Caco-2 (cell line): ENCODE measurements at regions not wholly inside any gene's neighbourhood (a gene's known extent, or its start where the extent isn't known, plus 50 kb on each side); places are given as distances from the start of the nearest gene placed in this dataset.

Experiments used
- BruUV-seq: library from RNA; stranded (reverse); fragments of 400-500 nt; replicated peaks from 2 replicates; lab custom pipeline; 2021; lab: Mats Ljungman, UMichigan
- CTCF ChIA-PET: fragments of 300-600 bp; sonication (Branson Sonifier 250); formaldehyde crosslinking; loops from one replicate; lab custom pipeline; 2022; ENCODE audit warnings: antibody characterized with exemption; lab: Charles Lee
- POLR2A ChIA-PET: fragments of 300-600 bp; sonication (Branson Sonifier 250); formaldehyde crosslinking; loops from one replicate; lab custom pipeline; 2022; ENCODE audit warnings: antibody characterized with exemption; lab: Charles Lee
- DNase-seq, 2 experiments: peaks; one replicate each; pipeline versions ENCODE4 v3.0.0 to v3.0.0-alpha.2; 2020 to 2022
- H3K27me3 ChIP-seq: replicated peaks from 2 replicates; pipeline ENCODE4 v1.6.0; 2011; ENCODE audit warnings: low read length; ENCODE audit not compliant: control insufficient read depth, insufficient read depth
- H3K36me3 ChIP-seq: 2 replicates; pipeline ENCODE4 v1.5.1; 2011; ENCODE audit warnings: low read length; ENCODE audit not compliant: control insufficient read depth, insufficient read depth
- H3K4me1 ChIP-seq: fragments of 250-450 bp; sonication (Bioruptor Pico); 2 replicates; pipeline ENCODE4 v1.5.1; 2020; ENCODE audit warnings: mild to moderate bottlenecking
- H3K4me3 ChIP-seq: 2 replicates; pipeline ENCODE4 v1.5.1; 2011; ENCODE audit warnings: low read depth, mild to moderate bottlenecking, control low read depth, low read length
- H3K9me3 ChIP-seq: fragments of 250-450 bp; sonication (Bioruptor Pico); 2 replicates; pipeline ENCODE4 v1.5.1; 2020; ENCODE audit warnings: mild to moderate bottlenecking, moderate library complexity
- H3K27ac Mint-ChIP-seq: one replicate; pipeline ENCODE4 v1.8.0; 2022; ENCODE audit warnings: mixed read lengths; ENCODE audit not compliant: unreplicated experiment
- H3K27me3 Mint-ChIP-seq: one replicate; pipeline ENCODE4 v1.8.0; 2022; ENCODE audit warnings: mixed read lengths; ENCODE audit not compliant: insufficient read depth, unreplicated experiment
- H3K36me3 Mint-ChIP-seq: one replicate; pipeline ENCODE4 v1.8.0; 2022; ENCODE audit warnings: mild to moderate bottlenecking, mixed read lengths; ENCODE audit not compliant: insufficient read depth, unreplicated experiment
- H3K4me1 Mint-ChIP-seq: one replicate; pipeline ENCODE4 v1.8.0; 2022; ENCODE audit warnings: low read depth, mixed read lengths; ENCODE audit not compliant: unreplicated experiment
- H3K4me3 Mint-ChIP-seq: one replicate; pipeline ENCODE4 v1.8.0; 2022; ENCODE audit warnings: mild to moderate bottlenecking, moderate library complexity, mixed read lengths; ENCODE audit not compliant: unreplicated experiment
- H3K9me3 Mint-ChIP-seq: one replicate; pipeline ENCODE4 v1.8.0; 2022; ENCODE audit warnings: mixed read lengths; ENCODE audit not compliant: unreplicated experiment
- CTCF ChIP-seq, 2 experiments: fragments of 200-600 bp in 1 of 2; IDR thresholded peaks; 1 replicate in 1 of 2; 2 replicates in 1 of 2; pipeline versions ENCODE4 v1.5.1 to v1.8.0; 2011 to 2022; ENCODE audit warnings: antibody characterized with exemption in 1 of 2, control low read depth in 1 of 2, inconsistent platforms in 1 of 2, low read depth in 1 of 2, low read length in 1 of 2, mild to moderate bottlenecking in 1 of 2, moderate library complexity in 1 of 2; ENCODE audit not compliant: insufficient read depth in 1 of 2, severe bottlenecking in 1 of 2, unreplicated experiment in 1 of 2
- intact Hi-C: fragments of 100-400 bp; cut with micrococcal nuclease; formaldehyde crosslinking; loops from one replicate; pipeline ENCODE4 v1.10.0; 2022; ENCODE audit not compliant: unreplicated experiment

- no peak for TF ChIP-seq CTCF (IDR thresholded peaks at IDR 0.05; ENCODE audit: insufficient read depth in 1 of 2, low read depth in 1 of 2, low read length in 1 of 2, severe bottlenecking in 1 of 2, unreplicated experiment in 1 of 2)
- Mint-ChIP-seq H3K4me1 (no peaks in the 10 kb centered on the region), H3K9me3 (no peaks in the 10 kb centered on the region), H3K36me3 (no peaks in the 10 kb centered on the region), H3K27ac (no peak overlapping the region), H3K4me3 (no peak overlapping the region), H3K27me3 (peaks cover 13% of the 10 kb centered on the region)
- intact Hi-C loops = no loop called here
- no peak for DNase-seq
- H3K27me3 ChIP-seq = no peaks in the 10 kb centered on the region
- no peaks in the 10 kb centered on the region for H3K36me3 ChIP-seq
- CTCF ChIA-PET = no interaction called here
- BruUV-seq = no TSS peak
- no peaks in the 10 kb centered on the region for H3K4me1 ChIP-seq
- H3K9me3 ChIP-seq = no peaks in the 10 kb centered on the region
- POLR2A ChIA-PET = no interaction called here
- H3K4me3 ChIP-seq = no peak overlapping the region
These were observed 74.7 kb upstream of the GNAO1 start for GRCh38 chr16:56116577-56116964.

GRCh38 chr16:56115817-56116576 is 75.3 kb upstream of the GNAO1 start:
- Histone ChIP-seq H3K4me3 (no peak overlapping the region), H3K36me3 (no peaks in the 10 kb centered on the region), H3K4me1 (no peaks in the 10 kb centered on the region), H3K27me3 (no peaks in the 10 kb centered on the region), H3K9me3 (no peaks in the 10 kb centered on the region)
- no TSS peak for BruUV-seq
- no peak overlapping the region for H3K4me3 Mint-ChIP-seq
- TF ChIP-seq CTCF (IDR thresholded peaks at IDR 0.05; ENCODE audit: insufficient read depth in 1 of 2, low read depth in 1 of 2, low read length in 1 of 2, severe bottlenecking in 1 of 2, unreplicated experiment in 1 of 2) = no peak
- no peaks in the 10 kb centered on the region for H3K36me3 Mint-ChIP-seq
- ChIA-PET POLR2A (no interaction called here), CTCF (no interaction called here)
- intact Hi-C loops = no loop called here
- no peak overlapping the region for H3K27ac Mint-ChIP-seq
- no peaks in the 10 kb centered on the region for H3K4me1 Mint-ChIP-seq
- no peaks in the 10 kb centered on the region for H3K9me3 Mint-ChIP-seq
- no peak for DNase-seq
- H3K27me3 Mint-ChIP-seq = peaks cover 13% of the 10 kb centered on the region

- no peak overlapping the region for H3K27ac Mint-ChIP-seq
- intact Hi-C loops = no loop called here
- no peak for DNase-seq
- peaks cover 10% of the 10 kb centered on the region for H3K27me3 Mint-ChIP-seq
- Histone ChIP-seq H3K9me3 (no peaks in the 10 kb centered on the region), H3K4me1 (no peaks in the 10 kb centered on the region), H3K4me3 (no peak overlapping the region), H3K36me3 (no peaks in the 10 kb centered on the region), H3K27me3 (no peaks in the 10 kb centered on the region)
- no peak overlapping the region for H3K4me3 Mint-ChIP-seq
- H3K4me1 Mint-ChIP-seq = no peaks in the 10 kb centered on the region
- H3K36me3 Mint-ChIP-seq = no peaks in the 10 kb centered on the region
- TF ChIP-seq CTCF (IDR thresholded peaks at IDR 0.05; ENCODE audit: insufficient read depth in 1 of 2, low read depth in 1 of 2, low read length in 1 of 2, severe bottlenecking in 1 of 2, unreplicated experiment in 1 of 2) = no peak
- BruUV-seq = no TSS peak
- POLR2A ChIA-PET = no interaction called here
- H3K9me3 Mint-ChIP-seq = no peaks in the 10 kb centered on the region
- CTCF ChIA-PET = no interaction called here
These were observed 78.1 kb upstream of the GNAO1 start for GRCh38 chr16:56113223-56113622.
